ENCODE measurements at regions not wholly inside any gene's neighbourhood (a gene's known extent, or its start where the extent isn't known, plus 50 kb on each side); places are given as distances from the start of the nearest gene placed in this dataset.

- TF ChIP-seq EZH2 (IDR thresholded peaks at IDR 0.05; ENCODE audit: low read depth) (no peak), CTCF (conservative IDR thresholded peaks at IDR 0.05) (no peak)
These were observed 454.6 kb upstream of the EYS start for GRCh38 chr6:66161546-66162108.

Measured in PC-9 (cell line).